ENCODE measurements at regions not wholly inside any gene's neighbourhood (a gene's known extent, or its start where the extent isn't known, plus 50 kb on each side); places are given as distances from the start of the nearest gene placed in this dataset.

- ChIA-PET CTCF (ENCODE audit: partially characterized antibody) (interaction anchor here (0.5 to 0.7 kb wide), 2 partner anchors 135 to 137 kb away, joined by 3 read pairs; no protein-coding TSS in a partner anchor), POLR2A (ENCODE audit: partially characterized antibody) (interaction anchor here (1.0 kb wide), 1 partner anchor 9 kb away, joined by 3 read pairs; no protein-coding TSS in a partner anchor)
- 89% methylated on average over 4 of the region's 4 CpGs; no CpG with 5 or more reads in 1 of the 2 experiments for WGBS, 2 experiments (ENCODE audit: extremely low coverage in 1 of 2, insufficient coverage in 1 of 2, insufficient read length in 1 of 2, insufficient replicate concordance in 2 of 2, low coverage in 1 of 2, low lambda C conversion rate in 2 of 2, missing lambda C conversion rate in 1 of 2)
- no peaks in the 10 kb centered on the region for H3K9me3 ChIP-seq (ENCODE audit: insufficient read depth in 2 of 2, low read depth in 1 of 2, low read length in 1 of 2)
- no peak overlapping the region for H2AFZ ChIP-seq (ENCODE audit: low read length)
- H3K56ac ChIP-seq (replicated peaks; ENCODE audit: insufficient read length, low read depth, low read length) = no peak overlapping the region
- H2AK5ac ChIP-seq (ENCODE audit: low read depth, low read length) = no peak overlapping the region
- no peaks in the 10 kb centered on the region; the same call in 1 of the 2 replicates for H3K23me2 ChIP-seq (ENCODE audit: low read depth, low read length)
- no peak overlapping the region for H2BK20ac ChIP-seq (ENCODE audit: low read length)
- no peak overlapping the region for H3K4ac ChIP-seq (replicated peaks; ENCODE audit: insufficient read length, low read depth, low read length)
- no peaks in the 10 kb centered on the region for H3K27me3 ChIP-seq (replicated peaks in 1 of 4; ENCODE audit: control insufficient read depth in 3 of 4, extremely low read depth in 1 of 4, insufficient read depth in 3 of 4, low read length in 3 of 4)
- no peak for TF ChIP-seq RNF2 (IDR thresholded peaks at IDR 0.05; ENCODE audit: borderline replicate concordance, low read depth, low read length, missing control alignments, poor library complexity, severe bottlenecking)
- no peak for TF ChIP-seq FOSL1 (IDR thresholded peaks at IDR 0.05; ENCODE audit: insufficient read depth, low read depth, low read length)
- TF ChIP-seq YY1 (IDR thresholded peaks at IDR 0.05; ENCODE audit: low read depth, low read length) = no peak
- no peak for TF ChIP-seq SRF (IDR thresholded peaks at IDR 0.05; ENCODE audit: low read depth, low read length)
- TF ChIP-seq TBP (IDR thresholded peaks at IDR 0.05; ENCODE audit: low read depth, low read length) = no peak
- no peak overlapping the region for H2BK12ac ChIP-seq (ENCODE audit: low read depth, low read length)
- H3K36me3 ChIP-seq (ENCODE audit: control insufficient read depth in 2 of 4, insufficient read depth in 4 of 4, low read length in 3 of 4) = no peaks in the 10 kb centered on the region
- FAIRE-seq (no peak), DNase-seq (ENCODE audit: low read depth in 1 of 2, low spot score in 2 of 2) (no peak)
- no peak overlapping the region for H2BK5ac ChIP-seq (ENCODE audit: low read depth, low read length)
- H3K4me3 ChIP-seq (ENCODE audit: extremely low read depth in 1 of 4, insufficient read depth in 2 of 4, low read depth in 3 of 4, low read length in 4 of 4) = no peak overlapping the region
- H4K20me1 ChIP-seq (replicated peaks in 1 of 2; ENCODE audit: control insufficient read depth in 1 of 2, insufficient read depth in 2 of 2, low read length in 2 of 2) = no peaks in the 10 kb centered on the region
- no peak overlapping the region for H4K91ac ChIP-seq (replicated peaks; ENCODE audit: insufficient read length, low read length)
- no peak overlapping the region for H2BK120ac ChIP-seq (replicated peaks; ENCODE audit: low read depth, low read length)
- no peak overlapping the region for H3K18ac ChIP-seq (ENCODE audit: extremely low read depth, low read length)
- H3K27ac ChIP-seq (ENCODE audit: low read depth, low read length) = no peak overlapping the region
- H3K79me1 ChIP-seq (ENCODE audit: low read depth, low read length) = no peaks in the 10 kb centered on the region
- no peak overlapping the region for H2BK15ac ChIP-seq (ENCODE audit: low read length)
- no peak overlapping the region for H4K5ac ChIP-seq (ENCODE audit: insufficient read length, low read depth, low read length)
- no peak overlapping the region for H4K8ac ChIP-seq (ENCODE audit: extremely low read depth, insufficient read depth, low read length)
- no peaks in the 10 kb centered on the region for H3K4me1 ChIP-seq (replicated peaks in 1 of 4; ENCODE audit: control insufficient read depth in 3 of 4, insufficient read depth in 4 of 4, low read length in 3 of 4)
- no peak overlapping the region for H3K23ac ChIP-seq (ENCODE audit: insufficient read length)
- H3K9ac ChIP-seq (replicated peaks in 1 of 4; ENCODE audit: extremely low read depth in 1 of 4, low read depth in 3 of 4, low read length in 3 of 4) = no peak overlapping the region
- H3K14ac ChIP-seq (ENCODE audit: insufficient read length) = no peak overlapping the region
- no peak overlapping the region for H3K4me2 ChIP-seq (ENCODE audit: insufficient read depth in 1 of 2, low read depth in 2 of 2, low read length in 2 of 2)
- no peaks in the 10 kb centered on the region for H3K79me2 ChIP-seq (ENCODE audit: control insufficient read depth in 1 of 2, insufficient read depth in 2 of 2, low read length in 2 of 2)
These were observed 55.6 kb upstream of the SLC39A8 start for GRCh38 chr4:102400898-102401297.

All from H1 (cell line).